ENCODE measurements at regions not wholly inside any gene's neighbourhood (a gene's known extent, or its start where the extent isn't known, plus 50 kb on each side); places are given as distances from the start of the nearest gene placed in this dataset.

GRCh38 chr5:109519416-109519815 is 109.6 kb upstream of the PJA2 start:
- TF ChIP-seq POLR2A (IDR thresholded peaks at IDR 0.05; ENCODE audit: low read depth, low read length) (no peak), POLR2AphosphoS5 (IDR thresholded peaks at IDR 0.05; ENCODE audit: low read depth, low read length) (no peak), TAF1 (IDR thresholded peaks at IDR 0.05; ENCODE audit: borderline replicate concordance, low read depth, low read length) (no peak)
